ENCODE measurements at regions not wholly inside any gene's neighbourhood (a gene's known extent, or its start where the extent isn't known, plus 50 kb on each side); places are given as distances from the start of the nearest gene placed in this dataset.

- no peak overlapping the region for H3K4me2 ChIP-seq (ENCODE audit: insufficient read depth, low read length)
- no peaks in the 10 kb centered on the region for H4K20me1 ChIP-seq (replicated peaks; ENCODE audit: control insufficient read depth, extremely low read depth, insufficient read depth, low read length)
- CTCF ChIA-PET: no interaction called here
- BruUV-seq (replicated peaks): no TSS peak
- H3K4me3 ChIP-seq (replicated peaks in 1 of 3; ENCODE audit: insufficient read depth in 1 of 3, low read depth in 1 of 3, low read length in 3 of 3): no peak overlapping the region
- intact Hi-C loops (cut with micrococcal nuclease): no loop called here
- TF ChIP-seq JUN (IDR thresholded peaks at IDR 0.05; ENCODE audit: borderline replicate concordance, insufficient read depth, insufficient read length, low read depth): no peak
- no peak for TF ChIP-seq POLR2AphosphoS5 (IDR thresholded peaks at IDR 0.05; ENCODE audit: insufficient read depth, low read depth, low read length)
- no peak for TF ChIP-seq MAX (IDR thresholded peaks at IDR 0.05; ENCODE audit: insufficient read depth, insufficient read length)
- TF ChIP-seq MYC (IDR thresholded peaks at IDR 0.05; ENCODE audit: low read depth, low read length): no peak
- no peak for TF ChIP-seq POLR2A (IDR thresholded peaks at IDR 0.05; ENCODE audit: low read depth, low read length)
- TF ChIP-seq GATA2 (IDR thresholded peaks at IDR 0.05; ENCODE audit: insufficient read depth, insufficient read length, low read depth, low read length): no peak
- TF ChIP-seq CTCF (IDR thresholded peaks at IDR 0.05; ENCODE audit: extremely low read depth in 1 of 2, insufficient read depth in 1 of 2, low read depth in 1 of 2, low read length in 2 of 2): no peak
- TF ChIP-seq EZH2 (IDR thresholded peaks at IDR 0.05; ENCODE audit: borderline replicate concordance, low read depth, low read length, severe bottlenecking): no peak
- no peak for TF ChIP-seq FOS (IDR thresholded peaks at IDR 0.05; ENCODE audit: borderline replicate concordance, insufficient read depth, low read length)
- H3K9ac ChIP-seq (replicated peaks; ENCODE audit: extremely low read depth, insufficient read depth, low read length): no peak overlapping the region
- H2AFZ ChIP-seq (ENCODE audit: low read depth, low read length): no peak overlapping the region
- H3K36me3 ChIP-seq (ENCODE audit: control insufficient read depth in 2 of 2, extremely low read depth in 1 of 2, insufficient read depth in 2 of 2, low read length in 2 of 2): no peaks in the 10 kb centered on the region
- no peaks in the 10 kb centered on the region for H3K9me3 ChIP-seq (replicated peaks; ENCODE audit: control insufficient read depth, insufficient read depth, low read length)
- dilution Hi-C loops (cut with MboI; ENCODE audit: extremely low pct_ligation_motif_present, low sequenced_read_pairs): no loop called here
- FAIRE-seq: no peak
- POLR2A ChIA-PET: interaction anchor here (0.6 kb wide), 1 partner anchor 403 kb away, joined by 5 read pairs; no protein-coding TSS in a partner anchor
- no peaks in the 10 kb centered on the region for H3K9me1 ChIP-seq (replicated peaks; ENCODE audit: control insufficient read depth, extremely low read depth, insufficient read depth, low read length)
- H3K4me1 ChIP-seq (ENCODE audit: control insufficient read depth, extremely low read depth, insufficient read depth, low read length): no peaks in the 10 kb centered on the region
- peaks cover 0 to 3% of the 10 kb centered on the region in 2 experiments for H3K27me3 ChIP-seq (ENCODE audit: control insufficient read depth in 2 of 2, insufficient read depth in 2 of 2, low read length in 2 of 2)
- no peak for DNase-seq (ENCODE audit: low read depth, low spot score)
- H3K79me2 ChIP-seq (ENCODE audit: control insufficient read depth, insufficient read depth, low read length): no peaks in the 10 kb centered on the region
- H3K27ac ChIP-seq (ENCODE audit: insufficient read depth, low read depth, low read length): no peak overlapping the region
These were observed 71.9 kb upstream of the PRR23E start for GRCh38 chr3:127120851-127121647.
